Esophagus squamous epithelium (tissue), 4 donors: ENCODE measurements at regions not wholly inside any gene's neighbourhood (a gene's known extent, or its start where the extent isn't known, plus 50 kb on each side); places are given as distances from the start of the nearest gene placed in this dataset.

Source experiments
- CTCF ChIP-seq, 6 experiments: fragments of 450-650 bp in 4 of 6; fragments of 200-600 bp in 2 of 6; sonication (generic) in 2 of 6; IDR thresholded peaks; one replicate each; pipeline ENCODE4 v1.5.1; 2016 to 2019; ENCODE audit warnings: antibody characterized with exemption in 6 of 6, mild to moderate bottlenecking in 4 of 6, moderate library complexity in 4 of 6
- POLR2A ChIP-seq, 4 donors: fragments of 450-650 bp; IDR thresholded peaks; one replicate each; pipeline ENCODE4 v1.6.1; 2017; ENCODE audit warnings: antibody characterized with exemption in 4 of 4, mild to moderate bottlenecking in 4 of 4, moderate library complexity in 3 of 4

DNA sequence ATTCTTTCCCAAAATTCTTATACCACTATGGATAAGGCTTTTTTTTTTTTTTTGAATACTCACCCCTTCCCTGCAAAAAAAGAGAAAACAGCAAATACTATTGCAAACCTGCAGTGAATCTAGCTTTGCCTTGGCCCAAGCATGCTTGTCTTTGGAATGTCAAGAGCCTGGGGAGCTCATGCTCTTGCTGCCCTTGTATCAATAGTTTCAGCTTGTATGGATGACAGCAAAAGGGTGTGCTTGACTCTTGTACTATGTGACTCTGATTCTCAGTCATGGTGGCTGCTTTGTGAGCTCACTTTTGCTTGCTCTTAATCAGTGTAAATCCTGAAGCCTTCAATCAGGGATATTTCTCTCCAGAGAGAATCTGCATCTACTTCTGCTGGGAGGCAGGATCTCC is 149.2 kb downstream of the EMP1 start:
- TF ChIP-seq CTCF (IDR thresholded peaks at IDR 0.05) (no peak), POLR2A (IDR thresholded peaks at IDR 0.05) (no peak)
